K562 (cell line): ENCODE measurements at regions not wholly inside any gene's neighbourhood (a gene's known extent, or its start where the extent isn't known, plus 50 kb on each side); places are given as distances from the start of the nearest gene placed in this dataset.

Source experiments
- TF ChIP-seq, protein P1 (sequence below): fragments of 450-650 bp; IDR thresholded peaks from 2 replicates; pipeline ENCODE4 v1.6.1; 2016; ENCODE audit warnings: mild to moderate bottlenecking, moderate library complexity

GRCh38 chr7:64916-65341, 127.4 kb upstream of the FAM20C start (continued):
- TF ChIP-seq, protein P1, sequence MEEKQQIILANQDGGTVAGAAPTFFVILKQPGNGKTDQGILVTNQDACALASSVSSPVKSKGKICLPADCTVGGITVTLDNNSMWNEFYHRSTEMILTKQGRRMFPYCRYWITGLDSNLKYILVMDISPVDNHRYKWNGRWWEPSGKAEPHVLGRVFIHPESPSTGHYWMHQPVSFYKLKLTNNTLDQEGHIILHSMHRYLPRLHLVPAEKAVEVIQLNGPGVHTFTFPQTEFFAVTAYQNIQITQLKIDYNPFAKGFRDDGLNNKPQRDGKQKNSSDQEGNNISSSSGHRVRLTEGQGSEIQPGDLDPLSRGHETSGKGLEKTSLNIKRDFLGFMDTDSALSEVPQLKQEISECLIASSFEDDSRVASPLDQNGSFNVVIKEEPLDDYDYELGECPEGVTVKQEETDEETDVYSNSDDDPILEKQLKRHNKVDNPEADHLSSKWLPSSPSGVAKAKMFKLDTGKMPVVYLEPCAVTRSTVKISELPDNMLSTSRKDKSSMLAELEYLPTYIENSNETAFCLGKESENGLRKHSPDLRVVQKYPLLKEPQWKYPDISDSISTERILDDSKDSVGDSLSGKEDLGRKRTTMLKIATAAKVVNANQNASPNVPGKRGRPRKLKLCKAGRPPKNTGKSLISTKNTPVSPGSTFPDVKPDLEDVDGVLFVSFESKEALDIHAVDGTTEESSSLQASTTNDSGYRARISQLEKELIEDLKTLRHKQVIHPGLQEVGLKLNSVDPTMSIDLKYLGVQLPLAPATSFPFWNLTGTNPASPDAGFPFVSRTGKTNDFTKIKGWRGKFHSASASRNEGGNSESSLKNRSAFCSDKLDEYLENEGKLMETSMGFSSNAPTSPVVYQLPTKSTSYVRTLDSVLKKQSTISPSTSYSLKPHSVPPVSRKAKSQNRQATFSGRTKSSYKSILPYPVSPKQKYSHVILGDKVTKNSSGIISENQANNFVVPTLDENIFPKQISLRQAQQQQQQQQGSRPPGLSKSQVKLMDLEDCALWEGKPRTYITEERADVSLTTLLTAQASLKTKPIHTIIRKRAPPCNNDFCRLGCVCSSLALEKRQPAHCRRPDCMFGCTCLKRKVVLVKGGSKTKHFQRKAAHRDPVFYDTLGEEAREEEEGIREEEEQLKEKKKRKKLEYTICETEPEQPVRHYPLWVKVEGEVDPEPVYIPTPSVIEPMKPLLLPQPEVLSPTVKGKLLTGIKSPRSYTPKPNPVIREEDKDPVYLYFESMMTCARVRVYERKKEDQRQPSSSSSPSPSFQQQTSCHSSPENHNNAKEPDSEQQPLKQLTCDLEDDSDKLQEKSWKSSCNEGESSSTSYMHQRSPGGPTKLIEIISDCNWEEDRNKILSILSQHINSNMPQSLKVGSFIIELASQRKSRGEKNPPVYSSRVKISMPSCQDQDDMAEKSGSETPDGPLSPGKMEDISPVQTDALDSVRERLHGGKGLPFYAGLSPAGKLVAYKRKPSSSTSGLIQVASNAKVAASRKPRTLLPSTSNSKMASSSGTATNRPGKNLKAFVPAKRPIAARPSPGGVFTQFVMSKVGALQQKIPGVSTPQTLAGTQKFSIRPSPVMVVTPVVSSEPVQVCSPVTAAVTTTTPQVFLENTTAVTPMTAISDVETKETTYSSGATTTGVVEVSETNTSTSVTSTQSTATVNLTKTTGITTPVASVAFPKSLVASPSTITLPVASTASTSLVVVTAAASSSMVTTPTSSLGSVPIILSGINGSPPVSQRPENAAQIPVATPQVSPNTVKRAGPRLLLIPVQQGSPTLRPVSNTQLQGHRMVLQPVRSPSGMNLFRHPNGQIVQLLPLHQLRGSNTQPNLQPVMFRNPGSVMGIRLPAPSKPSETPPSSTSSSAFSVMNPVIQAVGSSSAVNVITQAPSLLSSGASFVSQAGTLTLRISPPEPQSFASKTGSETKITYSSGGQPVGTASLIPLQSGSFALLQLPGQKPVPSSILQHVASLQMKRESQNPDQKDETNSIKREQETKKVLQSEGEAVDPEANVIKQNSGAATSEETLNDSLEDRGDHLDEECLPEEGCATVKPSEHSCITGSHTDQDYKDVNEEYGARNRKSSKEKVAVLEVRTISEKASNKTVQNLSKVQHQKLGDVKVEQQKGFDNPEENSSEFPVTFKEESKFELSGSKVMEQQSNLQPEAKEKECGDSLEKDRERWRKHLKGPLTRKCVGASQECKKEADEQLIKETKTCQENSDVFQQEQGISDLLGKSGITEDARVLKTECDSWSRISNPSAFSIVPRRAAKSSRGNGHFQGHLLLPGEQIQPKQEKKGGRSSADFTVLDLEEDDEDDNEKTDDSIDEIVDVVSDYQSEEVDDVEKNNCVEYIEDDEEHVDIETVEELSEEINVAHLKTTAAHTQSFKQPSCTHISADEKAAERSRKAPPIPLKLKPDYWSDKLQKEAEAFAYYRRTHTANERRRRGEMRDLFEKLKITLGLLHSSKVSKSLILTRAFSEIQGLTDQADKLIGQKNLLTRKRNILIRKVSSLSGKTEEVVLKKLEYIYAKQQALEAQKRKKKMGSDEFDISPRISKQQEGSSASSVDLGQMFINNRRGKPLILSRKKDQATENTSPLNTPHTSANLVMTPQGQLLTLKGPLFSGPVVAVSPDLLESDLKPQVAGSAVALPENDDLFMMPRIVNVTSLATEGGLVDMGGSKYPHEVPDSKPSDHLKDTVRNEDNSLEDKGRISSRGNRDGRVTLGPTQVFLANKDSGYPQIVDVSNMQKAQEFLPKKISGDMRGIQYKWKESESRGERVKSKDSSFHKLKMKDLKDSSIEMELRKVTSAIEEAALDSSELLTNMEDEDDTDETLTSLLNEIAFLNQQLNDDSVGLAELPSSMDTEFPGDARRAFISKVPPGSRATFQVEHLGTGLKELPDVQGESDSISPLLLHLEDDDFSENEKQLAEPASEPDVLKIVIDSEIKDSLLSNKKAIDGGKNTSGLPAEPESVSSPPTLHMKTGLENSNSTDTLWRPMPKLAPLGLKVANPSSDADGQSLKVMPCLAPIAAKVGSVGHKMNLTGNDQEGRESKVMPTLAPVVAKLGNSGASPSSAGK = no peak
